ENCODE measurements at regions not wholly inside any gene's neighbourhood (a gene's known extent, or its start where the extent isn't known, plus 50 kb on each side); places are given as distances from the start of the nearest gene placed in this dataset.

GRCh38 chr1:10901891-10902805 is 105.7 kb upstream of the CASZ1 start:
- TF ChIP-seq, protein P1, sequence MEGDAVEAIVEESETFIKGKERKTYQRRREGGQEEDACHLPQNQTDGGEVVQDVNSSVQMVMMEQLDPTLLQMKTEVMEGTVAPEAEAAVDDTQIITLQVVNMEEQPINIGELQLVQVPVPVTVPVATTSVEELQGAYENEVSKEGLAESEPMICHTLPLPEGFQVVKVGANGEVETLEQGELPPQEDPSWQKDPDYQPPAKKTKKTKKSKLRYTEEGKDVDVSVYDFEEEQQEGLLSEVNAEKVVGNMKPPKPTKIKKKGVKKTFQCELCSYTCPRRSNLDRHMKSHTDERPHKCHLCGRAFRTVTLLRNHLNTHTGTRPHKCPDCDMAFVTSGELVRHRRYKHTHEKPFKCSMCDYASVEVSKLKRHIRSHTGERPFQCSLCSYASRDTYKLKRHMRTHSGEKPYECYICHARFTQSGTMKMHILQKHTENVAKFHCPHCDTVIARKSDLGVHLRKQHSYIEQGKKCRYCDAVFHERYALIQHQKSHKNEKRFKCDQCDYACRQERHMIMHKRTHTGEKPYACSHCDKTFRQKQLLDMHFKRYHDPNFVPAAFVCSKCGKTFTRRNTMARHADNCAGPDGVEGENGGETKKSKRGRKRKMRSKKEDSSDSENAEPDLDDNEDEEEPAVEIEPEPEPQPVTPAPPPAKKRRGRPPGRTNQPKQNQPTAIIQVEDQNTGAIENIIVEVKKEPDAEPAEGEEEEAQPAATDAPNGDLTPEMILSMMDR (IDR thresholded peaks at IDR 0.05): no peak
- TF ChIP-seq POLR2A (IDR thresholded peaks at IDR 0.05): no peak

All from body of pancreas (tissue), 4 donors.